KMS-11 (cell line): ENCODE measurements at regions not wholly inside any gene's neighbourhood (a gene's known extent, or its start where the extent isn't known, plus 50 kb on each side); places are given as distances from the start of the nearest gene placed in this dataset.

Source experiments
- H2AFZ ChIP-seq: fragments of 200-600 bp; sonication (generic); 2 replicates; pipeline ENCODE4 v1.6.1; 2016; ENCODE audit warnings: antibody characterized with exemption, mixed run types, low read depth
- H3K27ac ChIP-seq: fragments of 200-600 bp; sonication (generic); 2 replicates; pipeline ENCODE4 v1.6.1; 2016; ENCODE audit warnings: mild to moderate bottlenecking, mixed run types
- H3K27me3 ChIP-seq: fragments of 200-600 bp; sonication (generic); 2 replicates; pipeline ENCODE4 v1.6.1; 2017; ENCODE audit warnings: mild to moderate bottlenecking, low read depth, mixed run types, moderate library complexity; ENCODE audit not compliant: insufficient read depth
- H3K36me3 ChIP-seq: fragments of 200-600 bp; sonication (generic); 2 replicates; pipeline ENCODE4 v1.6.1; 2017; ENCODE audit warnings: mild to moderate bottlenecking, mixed run types; ENCODE audit not compliant: insufficient read depth
- H3K4me1 ChIP-seq: fragments of 200-600 bp; sonication (generic); 2 replicates; pipeline ENCODE4 v1.6.1; 2016; ENCODE audit warnings: mild to moderate bottlenecking, low read depth, mixed run types; ENCODE audit not compliant: poor library complexity, severe bottlenecking
- H3K4me2 ChIP-seq: fragments of 200-600 bp; sonication (generic); 2 replicates; pipeline ENCODE4 v1.7.0; 2016; ENCODE audit warnings: mild to moderate bottlenecking, mixed run types
- H3K4me3 ChIP-seq: fragments of 200-600 bp; sonication (generic); IDR thresholded peaks from 2 replicates; pipeline ENCODE4 v1.6.1; 2017; ENCODE audit warnings: low read depth, low read length, mixed read lengths; ENCODE audit not compliant: insufficient read depth
- H3K79me2 ChIP-seq: fragments of 200-600 bp; sonication (generic); 2 replicates; pipeline ENCODE4 v1.6.1; 2016; ENCODE audit warnings: low read depth, mixed run types; ENCODE audit not compliant: insufficient read depth
- H3K9ac ChIP-seq: fragments of 200-600 bp; sonication (generic); 2 replicates; pipeline ENCODE4 v1.6.1; 2016; ENCODE audit warnings: mild to moderate bottlenecking, mixed run types
- H4K20me1 ChIP-seq: fragments of 200-600 bp; sonication (generic); 2 replicates; pipeline ENCODE4 v1.6.1; 2016; ENCODE audit warnings: mild to moderate bottlenecking, mixed run types; ENCODE audit not compliant: insufficient read depth
- CTCF ChIP-seq: fragments of 200-600 bp; sonication (generic); conservative IDR thresholded peaks from 2 replicates; pipeline ENCODE4 v1.6.1; 2017; ENCODE audit warnings: low read depth, mild to moderate bottlenecking, antibody characterized with exemption, low read length, moderate library complexity, mixed read lengths

GRCh38 chr13:66001140-66001539 is 1229.0 kb downstream of the PCDH9 start:
- H3K9ac ChIP-seq, result no peak overlapping the region
- H3K4me2 ChIP-seq, result no peak overlapping the region
- TF ChIP-seq CTCF, result no peak
- no peaks in the 10 kb centered on the region for H3K4me1 ChIP-seq
- no peaks in the 10 kb centered on the region for H4K20me1 ChIP-seq
- H3K27ac ChIP-seq, result no peak overlapping the region
- H2AFZ ChIP-seq, result no peak overlapping the region
- H3K79me2 ChIP-seq, result no peaks in the 10 kb centered on the region
- no peak overlapping the region for H3K4me3 ChIP-seq
- no peaks in the 10 kb centered on the region for H3K27me3 ChIP-seq
- no peaks in the 10 kb centered on the region for H3K36me3 ChIP-seq

- TF ChIP-seq CTCF, result no peak
- Histone ChIP-seq H3K27ac (no peak overlapping the region), H3K79me2 (no peaks in the 10 kb centered on the region), H2AFZ (no peak overlapping the region), H3K4me2 (no peak overlapping the region), H3K4me1 (no peaks in the 10 kb centered on the region), H3K27me3 (no peaks in the 10 kb centered on the region), H3K4me3 (no peak overlapping the region), H4K20me1 (no peaks in the 10 kb centered on the region), H3K36me3 (no peaks in the 10 kb centered on the region), H3K9ac (no peak overlapping the region)
Measured at GRCh38 chr13:65999411-65999810, 1230.7 kb downstream of the PCDH9 start.

GRCh38 chr13:65990684-65991083 is 1239.5 kb downstream of the PCDH9 start:
- Histone ChIP-seq H3K4me2 (no peak overlapping the region), H3K36me3 (no peaks in the 10 kb centered on the region), H2AFZ (no peak overlapping the region), H3K4me3 (no peak overlapping the region), H3K9ac (no peak overlapping the region), H3K4me1 (no peaks in the 10 kb centered on the region), H3K27ac (no peak overlapping the region), H3K79me2 (no peaks in the 10 kb centered on the region), H4K20me1 (no peaks in the 10 kb centered on the region), H3K27me3 (no peaks in the 10 kb centered on the region)
- no peak for TF ChIP-seq CTCF

GRCh38 chr13:65985612-65986011 is 1244.5 kb downstream of the PCDH9 start:
- Histone ChIP-seq H4K20me1 (no peaks in the 10 kb centered on the region), H3K27me3 (no peaks in the 10 kb centered on the region), H3K9ac (no peak overlapping the region), H3K4me1 (no peaks in the 10 kb centered on the region), H3K27ac (no peak overlapping the region), H3K36me3 (no peaks in the 10 kb centered on the region), H3K79me2 (no peaks in the 10 kb centered on the region), H2AFZ (no peak overlapping the region), H3K4me3 (no peak overlapping the region), H3K4me2 (no peak overlapping the region)
- TF ChIP-seq CTCF, result no peak

- no peaks in the 10 kb centered on the region for H3K27me3 ChIP-seq
- H2AFZ ChIP-seq, result no peak overlapping the region
- no peak overlapping the region for H3K4me2 ChIP-seq
- no peak for TF ChIP-seq CTCF
- no peaks in the 10 kb centered on the region for H3K4me1 ChIP-seq
- H4K20me1 ChIP-seq, result no peaks in the 10 kb centered on the region
- H3K36me3 ChIP-seq, result no peaks in the 10 kb centered on the region
- no peak overlapping the region for H3K4me3 ChIP-seq
- H3K79me2 ChIP-seq, result no peaks in the 10 kb centered on the region
- no peak overlapping the region for H3K27ac ChIP-seq
- no peak overlapping the region for H3K9ac ChIP-seq
Measured at GRCh38 chr13:65977525-65977924, 1252.6 kb downstream of the PCDH9 start.
